GM19372 (cell line): ENCODE measurements at regions not wholly inside any gene's neighbourhood (a gene's known extent, or its start where the extent isn't known, plus 50 kb on each side); places are given as distances from the start of the nearest gene placed in this dataset.

ENCODE experiments used
- ATAC-seq: cut with Tn5 transposase; IDR thresholded peaks from one replicate; pipeline ENCODE4 v1.9.1; 2021; ENCODE audit warnings: mild to moderate bottlenecking, low read depth, moderate library complexity; ENCODE audit not compliant: unreplicated experiment

- ATAC-seq: no peak
Observed at GRCh38 chr6:51562198-51562597, 525.2 kb downstream of the PKHD1 start.
